T-helper 17 cell (primary cell): ENCODE measurements at regions not wholly inside any gene's neighbourhood (a gene's known extent, or its start where the extent isn't known, plus 50 kb on each side); places are given as distances from the start of the nearest gene placed in this dataset.

Experiments
- ATAC-seq: fragments of 150-1000 bp; cut with Tn5 transposase; 2 replicates; pipeline ENCODE4 v1.10.0; 2021; ENCODE audit warnings: mild to moderate bottlenecking, moderate library complexity
- DNase-seq, 3 donors: peaks; one replicate each; pipeline versions ENCODE4 v3.0.0 to v3.0.0-alpha.2; 2020 to 2021
- H3K9me3 ChIP-seq: one replicate; pipeline ENCODE4 v1.7.0; 2013; ENCODE audit warnings: low read length, mild to moderate bottlenecking; ENCODE audit not compliant: control insufficient read depth, poor library complexity, severe bottlenecking
- H3K27ac Mint-ChIP-seq: one replicate; pipeline ENCODE4 v1.8.0; 2022; ENCODE audit warnings: mild to moderate bottlenecking, moderate library complexity, mixed read lengths
- H3K27me3 Mint-ChIP-seq: one replicate; pipeline ENCODE4 v1.8.0; 2022; ENCODE audit warnings: mixed read lengths
- H3K36me3 Mint-ChIP-seq: one replicate; pipeline ENCODE4 v1.8.0; 2022; ENCODE audit warnings: low read depth, mixed read lengths
- H3K4me1 Mint-ChIP-seq: one replicate; pipeline ENCODE4 v1.8.0; 2022; ENCODE audit warnings: mild to moderate bottlenecking, mixed read lengths
- H3K4me3 Mint-ChIP-seq: one replicate; pipeline ENCODE4 v1.8.0; 2022; ENCODE audit warnings: mild to moderate bottlenecking, moderate library complexity, mixed read lengths

DNA sequence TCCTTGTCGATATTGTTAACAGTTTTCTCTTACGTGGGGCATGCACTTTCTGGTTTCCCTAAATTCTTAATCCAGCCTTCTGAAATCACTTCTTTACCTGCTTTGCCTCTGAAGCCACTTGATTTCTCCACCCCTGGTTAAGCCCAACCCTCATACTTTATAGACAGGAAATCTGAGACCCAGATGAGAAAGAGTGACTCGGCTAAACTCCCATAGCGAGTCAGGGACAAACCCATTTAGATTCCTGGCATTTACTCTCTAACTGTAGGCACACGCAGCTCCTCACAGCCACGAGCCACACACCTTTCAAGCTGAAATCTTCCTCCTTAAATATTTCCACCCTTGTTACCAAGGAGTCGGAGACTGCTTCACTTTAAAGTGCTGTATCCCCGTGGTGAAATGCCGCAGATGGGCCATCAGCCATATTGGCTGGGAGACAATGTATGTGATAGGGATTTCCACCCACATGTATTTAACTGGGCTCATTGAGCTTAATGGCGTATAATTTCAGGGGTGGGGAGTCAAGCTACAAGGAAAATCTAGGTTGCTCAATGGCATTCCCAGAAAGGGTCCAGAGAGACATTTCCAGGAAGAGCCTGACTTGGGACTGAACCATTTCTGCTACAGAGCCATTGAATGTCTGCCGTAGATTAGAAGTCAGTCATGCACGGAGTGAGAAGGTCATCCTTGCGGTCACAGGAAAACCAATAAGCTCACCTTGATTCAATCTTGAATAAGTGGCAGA lies 49.9 kb upstream of the GRK3 start:
- no peak overlapping the region for H3K27ac Mint-ChIP-seq
- ATAC-seq: no peak
- no peak for DNase-seq
- no peaks in the 10 kb centered on the region for H3K9me3 ChIP-seq
- peaks cover 21% of the 10 kb centered on the region for H3K27me3 Mint-ChIP-seq
- no peak overlapping the region for H3K4me3 Mint-ChIP-seq
- H3K4me1 Mint-ChIP-seq: no peaks in the 10 kb centered on the region
- no peaks in the 10 kb centered on the region for H3K36me3 Mint-ChIP-seq
